Parathyroid adenoma (tissue), 2 donors: ENCODE measurements at regions not wholly inside any gene's neighbourhood (a gene's known extent, or its start where the extent isn't known, plus 50 kb on each side); places are given as distances from the start of the nearest gene placed in this dataset.

Experiments used
- H2AFZ ChIP-seq: fragments of 300-600 bp; sonication (generic); one replicate; pipeline ENCODE4 v1.7.0; 2017; ENCODE audit warnings: antibody characterized with exemption, mild to moderate bottlenecking
- H3K27ac ChIP-seq: fragments of 300-600 bp; sonication (generic); one replicate; pipeline ENCODE4 v1.7.0; 2017
- H3K27me3 ChIP-seq: fragments of 300-600 bp; sonication (generic); one replicate; pipeline ENCODE4 v1.7.0; 2017; ENCODE audit warnings: low read length; ENCODE audit not compliant: control insufficient read depth, insufficient read depth
- H3K36me3 ChIP-seq: fragments of 300-600 bp; sonication (generic); one replicate; pipeline ENCODE4 v1.7.0; 2017; ENCODE audit warnings: low read length; ENCODE audit not compliant: control insufficient read depth, insufficient read depth
- H3K4me1 ChIP-seq: fragments of 300-600 bp; sonication (generic); one replicate; pipeline ENCODE4 v1.7.0; 2017; ENCODE audit warnings: control low read depth
- H3K4me2 ChIP-seq: fragments of 300-600 bp; sonication (generic); one replicate; pipeline ENCODE4 v1.7.0; 2017; ENCODE audit warnings: low read length
- H3K4me3 ChIP-seq: fragments of 300-600 bp; sonication (generic); one replicate; pipeline ENCODE4 v1.7.0; 2017; ENCODE audit warnings: low read depth, low read length
- H3K79me2 ChIP-seq: fragments of 300-600 bp; sonication (generic); one replicate; pipeline ENCODE4 v1.7.0; 2017; ENCODE audit warnings: control low read depth
- H3K9ac ChIP-seq: fragments of 300-600 bp; sonication (generic); one replicate; pipeline ENCODE4 v1.7.0; 2017; ENCODE audit warnings: mild to moderate bottlenecking
- H3K9me3 ChIP-seq: fragments of 300-600 bp; sonication (generic); one replicate; pipeline ENCODE4 v1.7.0; 2017; ENCODE audit warnings: low read length; ENCODE audit not compliant: control insufficient read depth
- CTCF ChIP-seq: fragments of 300-600 bp; sonication (generic); IDR thresholded peaks from one replicate; pipeline ENCODE4 v1.7.0; 2017; ENCODE audit warnings: antibody characterized with exemption, mild to moderate bottlenecking
- donor health status: primary hyperparathyroidism.

GRCh38 chr2:158038901-158039300 lies 62.8 kb upstream of the UPP2 start:
- Histone ChIP-seq H3K27ac (no peak overlapping the region), H3K27me3 (no peaks in the 10 kb centered on the region), H3K9me3 (no peaks in the 10 kb centered on the region), H3K79me2 (no peaks in the 10 kb centered on the region), H3K4me1 (no peaks in the 10 kb centered on the region), H3K36me3 (no peaks in the 10 kb centered on the region), H2AFZ (no peak overlapping the region), H3K4me3 (no peak overlapping the region), H3K9ac (no peak overlapping the region), H3K4me2 (no peak overlapping the region)
- no peak for TF ChIP-seq CTCF

GRCh38 chr2:158034198-158034866 lies 67.3 kb upstream of the UPP2 start:
- Histone ChIP-seq H3K27ac (no peak overlapping the region), H3K9ac (no peak overlapping the region), H3K27me3 (no peaks in the 10 kb centered on the region), H3K4me1 (no peaks in the 10 kb centered on the region), H3K79me2 (no peaks in the 10 kb centered on the region), H3K4me3 (no peak overlapping the region), H2AFZ (peak overlapping the region; percentile 28), H3K36me3 (no peaks in the 10 kb centered on the region), H3K9me3 (no peaks in the 10 kb centered on the region), H3K4me2 (no peak overlapping the region)
- TF ChIP-seq CTCF: peak; percentile 39

- H3K27ac ChIP-seq: no peak overlapping the region
- no peak overlapping the region for H3K4me2 ChIP-seq
- no peak overlapping the region for H3K4me3 ChIP-seq
- no peak for TF ChIP-seq CTCF
- no peaks in the 10 kb centered on the region for H3K79me2 ChIP-seq
- no peak overlapping the region for H2AFZ ChIP-seq
- H3K36me3 ChIP-seq: no peaks in the 10 kb centered on the region
- H3K9me3 ChIP-seq: no peaks in the 10 kb centered on the region
- H3K27me3 ChIP-seq: no peaks in the 10 kb centered on the region
- no peaks in the 10 kb centered on the region for H3K4me1 ChIP-seq
- H3K9ac ChIP-seq: no peak overlapping the region
Observed at GRCh38 chr2:158031371-158031770, 70.3 kb upstream of the UPP2 start.

GRCh38 chr2:158025255-158025996 lies 76.2 kb upstream of the UPP2 start:
- TF ChIP-seq CTCF: no peak
- no peaks in the 10 kb centered on the region for H3K36me3 ChIP-seq
- no peaks in the 10 kb centered on the region for H3K79me2 ChIP-seq
- no peaks in the 10 kb centered on the region for H3K4me1 ChIP-seq
- H3K9me3 ChIP-seq: no peaks in the 10 kb centered on the region
- H3K4me2 ChIP-seq: no peak overlapping the region
- H3K27me3 ChIP-seq: no peaks in the 10 kb centered on the region
- H2AFZ ChIP-seq: no peak overlapping the region
- H3K4me3 ChIP-seq: no peak overlapping the region
- H3K9ac ChIP-seq: no peak overlapping the region
- H3K27ac ChIP-seq: no peak overlapping the region
